ENCODE measurements at regions not wholly inside any gene's neighbourhood (a gene's known extent, or its start where the extent isn't known, plus 50 kb on each side); places are given as distances from the start of the nearest gene placed in this dataset.

DNA sequence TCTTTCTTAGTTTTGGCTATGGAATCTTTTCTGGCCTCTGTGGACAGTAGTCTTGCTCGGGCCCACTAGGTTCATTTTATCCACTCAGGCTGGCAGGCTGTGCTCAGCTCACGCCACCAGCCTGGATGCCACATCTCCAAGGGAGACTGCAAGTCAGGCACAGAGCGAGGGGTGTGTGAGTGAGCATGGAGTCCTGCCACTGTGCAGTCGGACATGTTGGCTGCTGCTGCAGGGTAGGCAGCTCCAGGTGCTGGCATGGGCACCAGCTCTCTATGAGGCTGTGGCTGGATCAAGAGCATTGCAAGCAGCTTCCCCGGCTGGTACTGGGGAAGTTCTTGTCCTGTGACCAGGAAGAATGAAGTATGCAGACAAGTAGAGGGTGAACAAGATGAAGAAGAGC, 158.9 kb downstream of the PCTP start:
- TF ChIP-seq, protein P1, sequence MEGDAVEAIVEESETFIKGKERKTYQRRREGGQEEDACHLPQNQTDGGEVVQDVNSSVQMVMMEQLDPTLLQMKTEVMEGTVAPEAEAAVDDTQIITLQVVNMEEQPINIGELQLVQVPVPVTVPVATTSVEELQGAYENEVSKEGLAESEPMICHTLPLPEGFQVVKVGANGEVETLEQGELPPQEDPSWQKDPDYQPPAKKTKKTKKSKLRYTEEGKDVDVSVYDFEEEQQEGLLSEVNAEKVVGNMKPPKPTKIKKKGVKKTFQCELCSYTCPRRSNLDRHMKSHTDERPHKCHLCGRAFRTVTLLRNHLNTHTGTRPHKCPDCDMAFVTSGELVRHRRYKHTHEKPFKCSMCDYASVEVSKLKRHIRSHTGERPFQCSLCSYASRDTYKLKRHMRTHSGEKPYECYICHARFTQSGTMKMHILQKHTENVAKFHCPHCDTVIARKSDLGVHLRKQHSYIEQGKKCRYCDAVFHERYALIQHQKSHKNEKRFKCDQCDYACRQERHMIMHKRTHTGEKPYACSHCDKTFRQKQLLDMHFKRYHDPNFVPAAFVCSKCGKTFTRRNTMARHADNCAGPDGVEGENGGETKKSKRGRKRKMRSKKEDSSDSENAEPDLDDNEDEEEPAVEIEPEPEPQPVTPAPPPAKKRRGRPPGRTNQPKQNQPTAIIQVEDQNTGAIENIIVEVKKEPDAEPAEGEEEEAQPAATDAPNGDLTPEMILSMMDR (IDR thresholded peaks at IDR 0.05): no peak

DNA sequence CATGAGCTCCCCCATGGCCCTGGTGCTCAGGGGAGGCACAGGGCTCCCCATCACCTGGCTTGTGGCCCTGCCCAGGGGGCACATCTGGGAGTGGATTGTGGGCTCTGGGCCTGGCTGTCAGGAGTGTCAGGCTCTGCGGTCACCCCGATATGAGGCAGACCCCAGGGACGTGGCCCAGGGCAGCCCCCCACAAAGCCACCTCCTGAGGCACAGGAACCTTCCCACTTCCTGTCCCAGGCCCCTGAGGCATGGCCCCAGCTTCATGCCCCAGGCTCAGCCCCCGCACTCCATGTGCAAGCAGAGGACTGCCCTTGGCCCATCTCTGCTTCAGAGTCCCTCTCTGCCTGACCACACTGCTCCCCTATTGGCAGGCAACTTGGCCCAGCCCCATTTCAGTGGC, 160.3 kb downstream of the PCTP start:
- TF ChIP-seq, protein P1 (IDR thresholded peaks at IDR 0.05): no peak

DNA sequence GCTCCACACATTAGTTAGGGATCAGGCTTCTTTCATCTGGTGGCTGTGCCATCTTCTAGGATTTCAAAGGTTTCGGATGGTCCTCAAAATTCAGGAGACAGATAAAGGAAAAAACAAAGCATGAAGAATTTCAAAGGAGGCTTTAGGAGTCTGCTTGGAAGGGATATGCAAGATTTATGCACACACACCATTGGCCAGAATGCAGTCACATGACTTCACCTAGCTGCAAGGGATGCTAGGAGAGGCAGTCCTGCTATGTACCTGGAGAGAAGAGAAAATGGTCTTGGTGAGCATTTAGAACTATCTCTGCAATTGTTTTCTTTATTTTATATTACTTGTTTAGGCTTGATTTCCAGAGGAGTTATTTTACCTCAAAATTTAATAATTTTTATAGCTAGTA, 174.6 kb downstream of the PCTP start:
- TF ChIP-seq, protein P1 (IDR thresholded peaks at IDR 0.05): no peak

DNA sequence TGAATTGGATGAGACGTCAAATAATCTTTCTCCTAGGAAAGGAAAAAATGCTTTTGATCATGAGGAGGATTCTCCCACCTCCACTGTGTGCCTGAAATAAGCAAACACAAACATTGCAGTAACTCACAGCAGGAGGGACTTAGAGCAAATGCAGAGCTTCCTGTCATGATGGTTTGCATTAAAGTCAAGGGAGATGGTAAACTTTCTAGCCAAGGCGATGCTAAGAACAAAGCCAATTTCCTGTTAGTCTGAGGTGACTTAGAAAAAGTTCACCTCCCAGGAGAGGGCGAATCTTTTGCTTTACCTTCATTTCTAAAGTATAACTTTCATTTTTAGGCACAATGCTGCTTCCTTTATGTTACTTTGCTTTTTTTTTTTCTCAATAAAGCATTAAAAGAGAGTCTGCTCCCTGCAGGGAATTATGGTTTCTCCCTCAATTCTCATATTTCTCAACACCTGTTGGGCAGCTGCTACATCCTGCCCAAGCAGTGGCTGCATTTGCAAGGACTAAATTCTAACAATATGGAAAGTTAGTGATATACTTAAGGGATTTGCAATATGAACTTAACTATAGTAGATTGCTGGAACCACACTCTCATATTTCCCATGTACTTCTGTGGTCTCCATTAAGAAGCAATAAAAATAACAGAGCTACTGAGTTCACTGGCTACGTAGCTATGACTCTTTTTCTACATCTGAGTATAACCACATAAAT, 175.6 kb downstream of the PCTP start:
- TF ChIP-seq, protein P1 (IDR thresholded peaks at IDR 0.05): no peak

DNA sequence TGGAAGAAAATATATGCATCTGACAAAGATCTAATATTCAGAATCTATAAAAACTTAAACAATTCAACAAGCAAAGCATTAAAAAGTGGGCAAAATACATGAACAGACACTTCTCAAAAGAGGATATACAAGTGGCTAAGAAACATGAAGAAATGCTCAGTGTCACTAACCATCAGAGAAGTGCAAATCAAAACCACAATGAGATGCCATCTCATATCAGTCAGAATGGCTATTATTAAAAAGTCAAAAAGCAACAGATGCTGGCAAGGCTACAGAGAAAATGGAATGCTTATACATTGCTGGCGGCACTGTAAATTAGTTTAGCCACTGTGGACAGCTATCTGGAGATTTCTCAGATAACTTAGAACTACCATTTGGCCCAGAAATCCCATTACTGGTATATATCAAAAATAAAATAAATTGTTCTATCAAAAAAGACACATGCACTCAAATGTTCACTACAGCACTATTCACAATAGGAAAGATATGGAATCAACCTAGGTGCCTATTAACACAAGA, 179.5 kb downstream of the PCTP start:
- TF ChIP-seq, protein P1 (IDR thresholded peaks at IDR 0.05): no peak

DNA sequence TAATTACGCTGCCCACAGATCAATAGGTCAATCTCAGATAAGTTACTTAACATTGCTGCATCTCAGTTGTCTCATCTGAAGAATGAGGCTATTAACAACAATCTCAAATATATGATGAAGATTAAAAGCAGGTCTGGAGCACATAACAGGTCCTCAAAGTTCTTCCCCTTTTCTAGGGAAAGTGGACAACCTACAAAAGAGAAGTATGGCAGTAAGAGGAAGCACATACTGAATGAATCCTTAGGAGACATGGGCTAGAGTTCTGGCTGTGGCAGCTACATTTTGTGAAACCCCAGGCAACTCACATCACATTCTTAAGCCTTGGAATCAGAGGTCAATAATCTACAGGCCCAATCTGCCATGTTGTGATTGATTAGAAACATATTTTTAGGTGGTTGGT, 180.6 kb downstream of the PCTP start:
- TF ChIP-seq, protein P1 (IDR thresholded peaks at IDR 0.05): no peak

DNA sequence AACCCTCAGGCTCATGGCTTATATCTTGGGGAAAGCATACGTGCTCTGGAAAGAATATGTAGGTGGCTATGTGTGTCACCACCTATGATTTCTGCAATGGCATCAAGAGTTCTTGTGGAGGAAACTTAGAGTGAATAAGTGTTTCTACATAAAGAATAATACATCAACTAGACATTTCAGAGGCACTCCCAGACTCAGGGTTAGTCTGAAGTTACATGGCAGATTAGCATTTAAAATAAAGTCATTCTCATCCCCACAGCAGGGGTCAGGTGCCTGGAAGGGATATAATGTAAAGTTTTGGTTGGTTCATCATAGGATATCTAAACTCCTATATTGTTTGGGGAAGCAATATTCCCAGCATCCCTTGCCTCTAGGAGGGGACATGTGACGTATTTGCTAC, 182.1 kb downstream of the PCTP start:
- TF ChIP-seq, protein P1 (IDR thresholded peaks at IDR 0.05): no peak
